ENCODE measurements at regions not wholly inside any gene's neighbourhood (a gene's known extent, or its start where the extent isn't known, plus 50 kb on each side); places are given as distances from the start of the nearest gene placed in this dataset.

- no peaks in the 10 kb centered on the region for H3K79me2 ChIP-seq (ENCODE audit: insufficient read depth, low read depth)
- no peak for TF ChIP-seq CTCF (conservative IDR thresholded peaks at IDR 0.05; ENCODE audit: low read depth, low read length)
- H3K9ac ChIP-seq: no peak overlapping the region
- no peaks in the 10 kb centered on the region for H4K20me1 ChIP-seq (ENCODE audit: insufficient read depth)
- H2AFZ ChIP-seq (ENCODE audit: low read depth): no peak overlapping the region
- no peaks in the 10 kb centered on the region for H3K36me3 ChIP-seq (ENCODE audit: insufficient read depth)
- H3K4me1 ChIP-seq (ENCODE audit: low read depth, poor library complexity, severe bottlenecking): no peaks in the 10 kb centered on the region
- H3K27me3 ChIP-seq (ENCODE audit: insufficient read depth, low read depth): no peaks in the 10 kb centered on the region
- no peak overlapping the region for H3K27ac ChIP-seq
- no peak overlapping the region for H3K4me3 ChIP-seq (IDR thresholded peaks at IDR 0.05; ENCODE audit: insufficient read depth, low read depth, low read length)
- H3K4me2 ChIP-seq: no peak overlapping the region
Measured at GRCh38 chr6:99036672-99037071, 88.9 kb upstream of the FBXL4 start.

GRCh38 chr6:99032396-99032795 is 84.7 kb upstream of the FBXL4 start:
- Histone ChIP-seq H4K20me1 (ENCODE audit: insufficient read depth) (no peaks in the 10 kb centered on the region), H3K4me1 (ENCODE audit: low read depth, poor library complexity, severe bottlenecking) (no peaks in the 10 kb centered on the region), H3K79me2 (ENCODE audit: insufficient read depth, low read depth) (no peaks in the 10 kb centered on the region), H3K9ac (no peak overlapping the region), H3K4me2 (no peak overlapping the region), H3K27me3 (ENCODE audit: insufficient read depth, low read depth) (no peaks in the 10 kb centered on the region), H2AFZ (ENCODE audit: low read depth) (no peak overlapping the region), H3K36me3 (ENCODE audit: insufficient read depth) (no peaks in the 10 kb centered on the region), H3K27ac (no peak overlapping the region), H3K4me3 (IDR thresholded peaks at IDR 0.05; ENCODE audit: insufficient read depth, low read depth, low read length) (no peak overlapping the region)
- no peak for TF ChIP-seq CTCF (conservative IDR thresholded peaks at IDR 0.05; ENCODE audit: low read depth, low read length)

DNA sequence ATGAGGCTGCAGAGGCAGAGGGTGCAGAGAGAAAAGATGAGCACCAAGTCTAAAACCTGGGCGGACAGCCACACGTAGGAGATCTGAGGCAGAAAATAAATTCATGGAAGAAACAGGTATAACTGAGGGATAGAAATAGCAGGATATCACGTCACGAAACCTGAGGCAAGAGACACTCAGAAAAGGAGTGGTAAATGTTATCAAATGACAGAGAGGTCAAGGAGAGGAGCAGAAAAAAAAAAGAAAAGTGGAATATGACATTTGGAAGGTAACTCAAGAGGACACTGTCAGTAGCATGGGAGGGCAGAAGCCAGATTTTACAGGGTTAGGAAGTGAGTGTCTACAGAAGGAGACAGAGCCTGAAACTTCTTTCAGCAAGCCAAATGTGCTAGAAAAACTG is 84.2 kb upstream of the FBXL4 start:
- H3K27ac ChIP-seq: no peak overlapping the region
- no peak overlapping the region for H3K4me3 ChIP-seq (IDR thresholded peaks at IDR 0.05; ENCODE audit: insufficient read depth, low read depth, low read length)
- no peak for TF ChIP-seq CTCF (conservative IDR thresholded peaks at IDR 0.05; ENCODE audit: low read depth, low read length)
- no peak overlapping the region for H3K9ac ChIP-seq
- no peak overlapping the region for H3K4me2 ChIP-seq
- H3K79me2 ChIP-seq (ENCODE audit: insufficient read depth, low read depth): no peaks in the 10 kb centered on the region
- no peaks in the 10 kb centered on the region for H3K27me3 ChIP-seq (ENCODE audit: insufficient read depth, low read depth)
- H2AFZ ChIP-seq (ENCODE audit: low read depth): no peak overlapping the region
- no peaks in the 10 kb centered on the region for H3K36me3 ChIP-seq (ENCODE audit: insufficient read depth)
- no peaks in the 10 kb centered on the region for H3K4me1 ChIP-seq (ENCODE audit: low read depth, poor library complexity, severe bottlenecking)
- H4K20me1 ChIP-seq (ENCODE audit: insufficient read depth): no peaks in the 10 kb centered on the region

GRCh38 chr6:99030915-99031314 is 83.2 kb upstream of the FBXL4 start:
- Histone ChIP-seq H3K27ac (no peak overlapping the region), H3K4me1 (ENCODE audit: low read depth, poor library complexity, severe bottlenecking) (no peaks in the 10 kb centered on the region), H4K20me1 (ENCODE audit: insufficient read depth) (no peaks in the 10 kb centered on the region), H3K27me3 (ENCODE audit: insufficient read depth, low read depth) (no peaks in the 10 kb centered on the region), H3K9ac (no peak overlapping the region), H3K36me3 (ENCODE audit: insufficient read depth) (no peaks in the 10 kb centered on the region), H3K79me2 (ENCODE audit: insufficient read depth, low read depth) (no peaks in the 10 kb centered on the region), H3K4me3 (IDR thresholded peaks at IDR 0.05; ENCODE audit: insufficient read depth, low read depth, low read length) (no peak overlapping the region), H3K4me2 (no peak overlapping the region), H2AFZ (ENCODE audit: low read depth) (no peak overlapping the region)
- TF ChIP-seq CTCF (conservative IDR thresholded peaks at IDR 0.05; ENCODE audit: low read depth, low read length): no peak

- no peak overlapping the region for H3K4me2 ChIP-seq
- no peak overlapping the region for H3K4me3 ChIP-seq (IDR thresholded peaks at IDR 0.05; ENCODE audit: insufficient read depth, low read depth, low read length)
- no peak overlapping the region for H3K9ac ChIP-seq
- no peaks in the 10 kb centered on the region for H3K79me2 ChIP-seq (ENCODE audit: insufficient read depth, low read depth)
- no peaks in the 10 kb centered on the region for H4K20me1 ChIP-seq (ENCODE audit: insufficient read depth)
- H2AFZ ChIP-seq (ENCODE audit: low read depth): no peak overlapping the region
- H3K36me3 ChIP-seq (ENCODE audit: insufficient read depth): no peaks in the 10 kb centered on the region
- H3K4me1 ChIP-seq (ENCODE audit: low read depth, poor library complexity, severe bottlenecking): no peaks in the 10 kb centered on the region
- no peak overlapping the region for H3K27ac ChIP-seq
- no peak for TF ChIP-seq CTCF (conservative IDR thresholded peaks at IDR 0.05; ENCODE audit: low read depth, low read length)
- H3K27me3 ChIP-seq (ENCODE audit: insufficient read depth, low read depth): no peaks in the 10 kb centered on the region
Measured at GRCh38 chr6:99026135-99026534, 78.4 kb upstream of the FBXL4 start.

All from KMS-11 (cell line).